ENCODE measurements at regions not wholly inside any gene's neighbourhood (a gene's known extent, or its start where the extent isn't known, plus 50 kb on each side); places are given as distances from the start of the nearest gene placed in this dataset.

DNA sequence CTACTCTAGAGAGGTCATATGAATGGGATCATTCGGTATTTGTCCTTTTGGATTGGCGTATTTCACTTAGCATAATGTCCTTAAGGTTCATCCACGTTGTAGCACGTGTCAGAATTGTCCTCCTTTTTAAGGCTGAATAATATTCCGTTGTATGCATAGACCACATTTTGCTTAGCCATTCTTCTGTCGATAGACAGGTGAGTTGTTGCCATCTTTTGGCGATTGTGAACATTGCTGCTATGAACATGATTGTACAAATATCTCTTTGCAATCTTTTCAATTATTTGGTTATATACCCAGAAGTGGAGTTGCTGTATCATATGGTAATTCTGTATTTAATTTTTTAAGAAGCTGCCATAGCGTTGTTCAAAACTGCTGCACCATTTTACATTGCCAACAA is 52.4 kb upstream of the GOLGA8J start:
- no peaks in the 10 kb centered on the region for H3K79me2 ChIP-seq (ENCODE audit: insufficient read depth)
- H3F3A ChIP-seq (replicated peaks; ENCODE audit: insufficient read depth) = no peaks in the 10 kb centered on the region
- no peak overlapping the region for H3K9ac ChIP-seq
- no peak for DNase-seq
- 41% methylated on average over 8 of the region's 8 CpGs for WGBS (ENCODE audit: low lambda C conversion rate)
- ChIA-PET POLR2A (no interaction called here), CTCF (no interaction called here)
- no peaks in the 10 kb centered on the region for H3K4me1 ChIP-seq (ENCODE audit: control insufficient read depth in 1 of 2, insufficient read depth in 2 of 2, low read depth in 1 of 2, low read length in 1 of 2)
- no peaks in the 10 kb centered on the region for H3K9me3 ChIP-seq
- no peaks in the 10 kb centered on the region for H3K27me3 ChIP-seq (ENCODE audit: insufficient read depth)
- no peak overlapping the region for H3K4me2 ChIP-seq
- no peak overlapping the region for H2AFZ ChIP-seq (ENCODE audit: low read depth)
- no peaks in the 10 kb centered on the region for H3K9me2 ChIP-seq
- H4K20me1 ChIP-seq (ENCODE audit: insufficient read depth) = no peaks in the 10 kb centered on the region
- H3K27ac ChIP-seq (ENCODE audit: low read depth in 2 of 2, low read length in 1 of 2) = no peak overlapping the region
- no peaks in the 10 kb centered on the region for H3K36me3 ChIP-seq (replicated peaks in 1 of 2; ENCODE audit: control insufficient read depth in 1 of 2, insufficient read depth in 2 of 2, low read length in 1 of 2)
- no peak overlapping the region for H3K4me3 ChIP-seq (ENCODE audit: low read depth in 2 of 2, low read length in 1 of 2)
- no peak for TF ChIP-seq RCOR1 (IDR thresholded peaks at IDR 0.05; ENCODE audit: low read length)
- no peak for TF ChIP-seq NFIC (IDR thresholded peaks at IDR 0.05; ENCODE audit: borderline replicate concordance)
- TF ChIP-seq, protein P1, sequence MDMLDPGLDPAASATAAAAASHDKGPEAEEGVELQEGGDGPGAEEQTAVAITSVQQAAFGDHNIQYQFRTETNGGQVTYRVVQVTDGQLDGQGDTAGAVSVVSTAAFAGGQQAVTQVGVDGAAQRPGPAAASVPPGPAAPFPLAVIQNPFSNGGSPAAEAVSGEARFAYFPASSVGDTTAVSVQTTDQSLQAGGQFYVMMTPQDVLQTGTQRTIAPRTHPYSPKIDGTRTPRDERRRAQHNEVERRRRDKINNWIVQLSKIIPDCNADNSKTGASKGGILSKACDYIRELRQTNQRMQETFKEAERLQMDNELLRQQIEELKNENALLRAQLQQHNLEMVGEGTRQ (IDR thresholded peaks at IDR 0.05; ENCODE audit: borderline replicate concordance, low read depth, low read length) = no peak
- no peak for TF ChIP-seq CHD2 (IDR thresholded peaks at IDR 0.05; ENCODE audit: low read length, partially characterized antibody)
- no peak for TF ChIP-seq TEAD4 (IDR thresholded peaks at IDR 0.05; ENCODE audit: borderline replicate concordance, insufficient read depth)

DNA sequence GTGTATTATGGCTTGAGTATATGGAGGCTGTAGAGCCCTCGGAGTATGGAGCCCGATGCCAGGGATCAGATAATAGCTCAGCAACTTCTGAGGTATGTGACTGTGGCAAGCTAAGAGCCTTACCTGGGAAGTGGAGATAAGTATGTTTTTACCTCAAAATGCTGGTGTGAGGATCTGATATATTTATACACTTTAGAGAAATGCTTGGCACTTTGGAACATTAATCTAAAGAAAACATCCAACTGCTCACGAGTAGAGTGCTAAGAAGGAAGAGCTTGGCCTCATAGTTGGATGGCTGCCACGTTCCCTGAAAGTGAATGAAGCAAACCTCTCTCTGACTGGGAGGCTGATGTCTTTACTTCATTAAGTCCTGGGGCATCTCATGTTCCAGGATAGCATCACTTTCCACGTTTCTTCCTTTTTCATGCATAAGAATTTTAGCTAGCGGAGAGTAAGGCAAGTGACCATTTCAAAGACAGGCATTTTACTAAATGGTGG is 58.9 kb upstream of the GOLGA8J start:
- no peak for DNase-seq

More for the DNA sequence above, 58.9 kb upstream of the GOLGA8J start:
- Histone ChIP-seq H3K9me2 (no peaks in the 10 kb centered on the region), H3K9me3 (no peaks in the 10 kb centered on the region), H3K4me2 (no peak overlapping the region), H3K9ac (no peak overlapping the region), H3F3A (replicated peaks; ENCODE audit: insufficient read depth) (no peaks in the 10 kb centered on the region), H3K4me3 (ENCODE audit: low read depth in 2 of 2, low read length in 1 of 2) (no peak overlapping the region), H2AFZ (ENCODE audit: low read depth) (no peak overlapping the region), H3K36me3 (replicated peaks in 1 of 2; ENCODE audit: control insufficient read depth in 1 of 2, insufficient read depth in 2 of 2, low read length in 1 of 2) (no peaks in the 10 kb centered on the region), H4K20me1 (ENCODE audit: insufficient read depth) (no peaks in the 10 kb centered on the region), H3K4me1 (ENCODE audit: control insufficient read depth in 1 of 2, insufficient read depth in 2 of 2, low read depth in 1 of 2, low read length in 1 of 2) (no peaks in the 10 kb centered on the region), H3K79me2 (ENCODE audit: insufficient read depth) (no peaks in the 10 kb centered on the region), H3K27me3 (ENCODE audit: insufficient read depth) (no peaks in the 10 kb centered on the region), H3K27ac (ENCODE audit: low read depth in 2 of 2, low read length in 1 of 2) (no peak overlapping the region)
- no peak for TF ChIP-seq FOXJ3 (CRISPR knock-in tag; IDR thresholded peaks at IDR 0.05)
- TF ChIP-seq TCF12 (IDR thresholded peaks at IDR 0.05) = no peak
- no peak for TF ChIP-seq RXRA (IDR thresholded peaks at IDR 0.05; ENCODE audit: borderline replicate concordance, low read depth)
- no peak for TF ChIP-seq TEAD4 (IDR thresholded peaks at IDR 0.05; ENCODE audit: borderline replicate concordance, insufficient read depth)
- TF ChIP-seq SIN3A (IDR thresholded peaks at IDR 0.05; ENCODE audit: borderline replicate concordance, low read depth, low read length) = no peak
- TF ChIP-seq EZH2phosphoT487 (IDR thresholded peaks at IDR 0.05; ENCODE audit: borderline replicate concordance, low read depth) = no peak
- TF ChIP-seq, protein P2, sequence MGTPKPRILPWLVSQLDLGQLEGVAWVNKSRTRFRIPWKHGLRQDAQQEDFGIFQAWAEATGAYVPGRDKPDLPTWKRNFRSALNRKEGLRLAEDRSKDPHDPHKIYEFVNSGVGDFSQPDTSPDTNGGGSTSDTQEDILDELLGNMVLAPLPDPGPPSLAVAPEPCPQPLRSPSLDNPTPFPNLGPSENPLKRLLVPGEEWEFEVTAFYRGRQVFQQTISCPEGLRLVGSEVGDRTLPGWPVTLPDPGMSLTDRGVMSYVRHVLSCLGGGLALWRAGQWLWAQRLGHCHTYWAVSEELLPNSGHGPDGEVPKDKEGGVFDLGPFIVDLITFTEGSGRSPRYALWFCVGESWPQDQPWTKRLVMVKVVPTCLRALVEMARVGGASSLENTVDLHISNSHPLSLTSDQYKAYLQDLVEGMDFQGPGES (IDR thresholded peaks at IDR 0.05; ENCODE audit: low read depth, low read length) = no peak
- TF ChIP-seq MXI1 (IDR thresholded peaks at IDR 0.05; ENCODE audit: low read depth, low read length) = no peak
- no peak for TF ChIP-seq NRF1 (IDR thresholded peaks at IDR 0.05; ENCODE audit: low read depth, low read length)
- TF ChIP-seq JUND (IDR thresholded peaks at IDR 0.05) = no peak
- no peak for TF ChIP-seq GABPA (IDR thresholded peaks at IDR 0.05; ENCODE audit: low read depth)
- TF ChIP-seq POLR2AphosphoS5 (IDR thresholded peaks at IDR 0.05; ENCODE audit: low read depth, low read length) = no peak
- TF ChIP-seq, protein P3, sequence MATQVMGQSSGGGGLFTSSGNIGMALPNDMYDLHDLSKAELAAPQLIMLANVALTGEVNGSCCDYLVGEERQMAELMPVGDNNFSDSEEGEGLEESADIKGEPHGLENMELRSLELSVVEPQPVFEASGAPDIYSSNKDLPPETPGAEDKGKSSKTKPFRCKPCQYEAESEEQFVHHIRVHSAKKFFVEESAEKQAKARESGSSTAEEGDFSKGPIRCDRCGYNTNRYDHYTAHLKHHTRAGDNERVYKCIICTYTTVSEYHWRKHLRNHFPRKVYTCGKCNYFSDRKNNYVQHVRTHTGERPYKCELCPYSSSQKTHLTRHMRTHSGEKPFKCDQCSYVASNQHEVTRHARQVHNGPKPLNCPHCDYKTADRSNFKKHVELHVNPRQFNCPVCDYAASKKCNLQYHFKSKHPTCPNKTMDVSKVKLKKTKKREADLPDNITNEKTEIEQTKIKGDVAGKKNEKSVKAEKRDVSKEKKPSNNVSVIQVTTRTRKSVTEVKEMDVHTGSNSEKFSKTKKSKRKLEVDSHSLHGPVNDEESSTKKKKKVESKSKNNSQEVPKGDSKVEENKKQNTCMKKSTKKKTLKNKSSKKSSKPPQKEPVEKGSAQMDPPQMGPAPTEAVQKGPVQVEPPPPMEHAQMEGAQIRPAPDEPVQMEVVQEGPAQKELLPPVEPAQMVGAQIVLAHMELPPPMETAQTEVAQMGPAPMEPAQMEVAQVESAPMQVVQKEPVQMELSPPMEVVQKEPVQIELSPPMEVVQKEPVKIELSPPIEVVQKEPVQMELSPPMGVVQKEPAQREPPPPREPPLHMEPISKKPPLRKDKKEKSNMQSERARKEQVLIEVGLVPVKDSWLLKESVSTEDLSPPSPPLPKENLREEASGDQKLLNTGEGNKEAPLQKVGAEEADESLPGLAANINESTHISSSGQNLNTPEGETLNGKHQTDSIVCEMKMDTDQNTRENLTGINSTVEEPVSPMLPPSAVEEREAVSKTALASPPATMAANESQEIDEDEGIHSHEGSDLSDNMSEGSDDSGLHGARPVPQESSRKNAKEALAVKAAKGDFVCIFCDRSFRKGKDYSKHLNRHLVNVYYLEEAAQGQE (IDR thresholded peaks at IDR 0.05; ENCODE audit: low read depth, low read length) = no peak
- ChIA-PET POLR2A (no interaction called here), CTCF (interaction anchor here (1.2 kb wide), 1 partner anchor 98 kb away, joined by 3 read pairs; no protein-coding TSS in a partner anchor)
- 49% methylated on average over 6 of the region's 6 CpGs for WGBS (ENCODE audit: low lambda C conversion rate)
